ENCODE measurements at regions not wholly inside any gene's neighbourhood (a gene's known extent, or its start where the extent isn't known, plus 50 kb on each side); places are given as distances from the start of the nearest gene placed in this dataset.

GRCh38 chr9:87070336-87070735, 123.0 kb upstream of the GAS1 start:
- Histone ChIP-seq H3K4me1 (ENCODE audit: control insufficient read depth, insufficient read depth, low read length) (peaks cover 51% of the 10 kb centered on the region), H3K9me3 (replicated peaks; ENCODE audit: low read length) (no peaks in the 10 kb centered on the region), H3K27me3 (ENCODE audit: control insufficient read depth, insufficient read depth, low read length) (no peaks in the 10 kb centered on the region), H3K36me3 (ENCODE audit: insufficient read depth, low read length) (no peaks in the 10 kb centered on the region), H3K4me2 (ENCODE audit: low read length) (no peak overlapping the region), H3K4me3 (ENCODE audit: low read length) (no peak overlapping the region), H3K9ac (ENCODE audit: low read depth, low read length) (peak overlapping the region; percentile 40)

DNA sequence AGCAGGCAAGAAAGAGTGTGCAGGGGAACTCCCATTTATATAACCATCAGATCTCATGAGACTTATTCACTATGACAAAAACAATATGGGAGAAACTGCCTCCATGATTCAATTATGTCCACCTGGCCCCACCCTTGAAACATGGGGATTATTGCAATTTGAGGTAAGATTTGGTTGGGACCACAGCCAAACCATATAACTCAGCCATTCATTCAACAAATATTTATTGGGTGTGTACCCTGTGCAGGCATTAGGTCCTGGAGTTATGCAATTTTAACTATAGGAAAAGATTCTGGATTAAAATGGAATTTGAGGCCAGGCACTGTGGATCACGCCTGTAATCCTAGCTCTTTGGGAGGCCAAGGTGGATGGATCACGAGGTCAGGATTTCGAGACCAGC, 124.2 kb upstream of the GAS1 start:
- no peak overlapping the region for H3K4me3 ChIP-seq (ENCODE audit: low read length)
- H3K4me1 ChIP-seq (ENCODE audit: control insufficient read depth, insufficient read depth, low read length) = peaks cover 39% of the 10 kb centered on the region
- no peaks in the 10 kb centered on the region for H3K27me3 ChIP-seq (ENCODE audit: control insufficient read depth, insufficient read depth, low read length)
- H3K9ac ChIP-seq (ENCODE audit: low read depth, low read length) = no peak overlapping the region
- H3K36me3 ChIP-seq (ENCODE audit: insufficient read depth, low read length) = no peaks in the 10 kb centered on the region
- no peaks in the 10 kb centered on the region for H3K9me3 ChIP-seq (replicated peaks; ENCODE audit: low read length)
- H3K4me2 ChIP-seq (ENCODE audit: low read length) = no peak overlapping the region

DNA sequence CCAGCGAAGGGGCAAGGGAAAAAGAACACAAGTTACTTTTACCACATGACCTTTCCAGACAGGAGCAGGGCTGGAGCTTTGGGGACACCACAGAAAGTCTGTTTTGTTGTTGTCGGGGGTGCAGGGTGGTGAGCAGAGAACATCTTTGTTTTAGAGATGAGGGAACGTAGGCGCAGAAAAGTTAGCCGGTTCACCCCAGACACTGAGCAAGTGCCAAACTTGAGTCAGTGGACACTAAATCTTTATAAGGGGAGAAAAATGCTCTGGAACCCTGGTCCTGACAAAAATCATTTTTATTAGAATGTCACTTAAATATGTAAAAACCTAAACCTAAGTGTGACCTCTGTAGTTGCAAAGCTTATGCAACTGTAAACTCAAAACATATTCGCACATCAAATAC, 126.4 kb upstream of the GAS1 start:
- H3K9me3 ChIP-seq (replicated peaks; ENCODE audit: low read length) = no peaks in the 10 kb centered on the region
- H3K4me3 ChIP-seq (ENCODE audit: low read length) = no peak overlapping the region
- no peak overlapping the region for H3K4me2 ChIP-seq (ENCODE audit: low read length)
- H3K4me1 ChIP-seq (ENCODE audit: control insufficient read depth, insufficient read depth, low read length) = peaks cover 23% of the 10 kb centered on the region
- no peaks in the 10 kb centered on the region for H3K27me3 ChIP-seq (ENCODE audit: control insufficient read depth, insufficient read depth, low read length)
- H3K36me3 ChIP-seq (ENCODE audit: insufficient read depth, low read length) = no peaks in the 10 kb centered on the region
- no peak overlapping the region for H3K9ac ChIP-seq (ENCODE audit: low read depth, low read length)

DNA sequence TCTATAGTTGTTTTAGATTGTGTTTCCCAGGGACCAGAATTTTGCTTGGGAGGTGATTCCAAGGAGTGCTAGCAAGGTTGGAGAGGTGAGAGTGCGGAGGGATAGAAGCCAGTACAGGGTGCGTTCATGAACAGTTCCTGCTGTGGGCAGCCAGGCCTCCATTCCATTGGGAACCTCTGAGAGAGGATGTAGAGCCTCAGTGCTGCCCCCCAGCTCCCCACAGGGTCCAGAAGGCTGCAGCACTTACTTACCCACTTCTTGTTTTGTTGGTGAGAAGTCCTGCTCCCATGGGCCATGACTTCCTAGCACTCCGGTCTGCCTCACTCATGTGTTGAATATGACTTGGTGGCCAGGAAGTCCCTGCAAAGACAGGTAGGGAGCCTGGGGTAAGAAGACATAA, 128.2 kb upstream of the GAS1 start:
- no peak overlapping the region for H3K9ac ChIP-seq (ENCODE audit: low read depth, low read length)
- H3K36me3 ChIP-seq (ENCODE audit: insufficient read depth, low read length) = no peaks in the 10 kb centered on the region
- H3K9me3 ChIP-seq (replicated peaks; ENCODE audit: low read length) = no peaks in the 10 kb centered on the region
- peaks cover 7% of the 10 kb centered on the region for H3K4me1 ChIP-seq (ENCODE audit: control insufficient read depth, insufficient read depth, low read length)
- no peak overlapping the region for H3K4me2 ChIP-seq (ENCODE audit: low read length)
- H3K4me3 ChIP-seq (ENCODE audit: low read length) = no peak overlapping the region
- no peaks in the 10 kb centered on the region for H3K27me3 ChIP-seq (ENCODE audit: control insufficient read depth, insufficient read depth, low read length)

- no peak overlapping the region for H3K9ac ChIP-seq (ENCODE audit: low read depth, low read length)
- H3K4me3 ChIP-seq (ENCODE audit: low read length) = no peak overlapping the region
- H3K9me3 ChIP-seq (replicated peaks; ENCODE audit: low read length) = no peaks in the 10 kb centered on the region
- H3K4me1 ChIP-seq (ENCODE audit: control insufficient read depth, insufficient read depth, low read length) = peaks cover 11% of the 10 kb centered on the region
- H3K4me2 ChIP-seq (ENCODE audit: low read length) = no peak overlapping the region
- no peaks in the 10 kb centered on the region for H3K27me3 ChIP-seq (ENCODE audit: control insufficient read depth, insufficient read depth, low read length)
- H3K36me3 ChIP-seq (ENCODE audit: insufficient read depth, low read length) = no peaks in the 10 kb centered on the region
Measured at GRCh38 chr9:87076825-87077224, 129.5 kb upstream of the GAS1 start.

DNA sequence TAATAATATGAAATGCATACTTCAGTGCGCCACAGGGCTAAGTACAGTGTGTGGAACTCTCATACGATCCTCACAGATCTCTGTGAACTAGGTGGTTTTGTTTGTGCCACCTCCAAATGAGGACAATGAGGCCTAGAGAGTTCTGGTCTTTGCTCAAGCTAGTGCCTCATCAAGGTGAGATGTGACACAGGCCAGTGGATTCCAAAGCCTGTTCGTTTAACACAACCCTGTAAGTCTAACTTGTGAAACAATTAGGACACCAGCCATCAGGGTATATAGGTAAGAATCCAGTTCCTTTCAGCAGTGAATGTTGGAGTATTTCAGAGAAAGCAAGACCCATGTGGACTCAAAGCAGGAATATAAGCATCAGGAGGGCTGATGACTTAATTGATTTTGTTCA, 130.7 kb upstream of the GAS1 start:
- no peaks in the 10 kb centered on the region for H3K27me3 ChIP-seq (ENCODE audit: control insufficient read depth, insufficient read depth, low read length)
- H3K4me3 ChIP-seq (ENCODE audit: low read length) = no peak overlapping the region
- peaks cover 11% of the 10 kb centered on the region for H3K4me1 ChIP-seq (ENCODE audit: control insufficient read depth, insufficient read depth, low read length)
- no peak overlapping the region for H3K9ac ChIP-seq (ENCODE audit: low read depth, low read length)
- no peaks in the 10 kb centered on the region for H3K36me3 ChIP-seq (ENCODE audit: insufficient read depth, low read length)
- H3K4me2 ChIP-seq (ENCODE audit: low read length) = no peak overlapping the region
- no peaks in the 10 kb centered on the region for H3K9me3 ChIP-seq (replicated peaks; ENCODE audit: low read length)

- no peaks in the 10 kb centered on the region for H3K27me3 ChIP-seq (ENCODE audit: control insufficient read depth, insufficient read depth, low read length)
- peaks cover 11% of the 10 kb centered on the region for H3K4me1 ChIP-seq (ENCODE audit: control insufficient read depth, insufficient read depth, low read length)
- H3K9me3 ChIP-seq (replicated peaks; ENCODE audit: low read length) = no peaks in the 10 kb centered on the region
- no peak overlapping the region for H3K4me2 ChIP-seq (ENCODE audit: low read length)
- no peak overlapping the region for H3K4me3 ChIP-seq (ENCODE audit: low read length)
- no peaks in the 10 kb centered on the region for H3K36me3 ChIP-seq (ENCODE audit: insufficient read depth, low read length)
- no peak overlapping the region for H3K9ac ChIP-seq (ENCODE audit: low read depth, low read length)
Measured at GRCh38 chr9:87080512-87081264, 133.4 kb upstream of the GAS1 start.

- Histone ChIP-seq H3K4me1 (ENCODE audit: control insufficient read depth, insufficient read depth, low read length) (peaks cover 11% of the 10 kb centered on the region), H3K4me2 (ENCODE audit: low read length) (no peak overlapping the region), H3K9ac (ENCODE audit: low read depth, low read length) (no peak overlapping the region), H3K36me3 (ENCODE audit: insufficient read depth, low read length) (no peaks in the 10 kb centered on the region), H3K4me3 (ENCODE audit: low read length) (no peak overlapping the region), H3K9me3 (replicated peaks; ENCODE audit: low read length) (no peaks in the 10 kb centered on the region), H3K27me3 (ENCODE audit: control insufficient read depth, insufficient read depth, low read length) (no peaks in the 10 kb centered on the region)
Measured at GRCh38 chr9:87081503-87081902, 134.2 kb upstream of the GAS1 start.

- Histone ChIP-seq H3K4me1 (ENCODE audit: control insufficient read depth, insufficient read depth, low read length) (peaks cover 8% of the 10 kb centered on the region), H3K27me3 (ENCODE audit: control insufficient read depth, insufficient read depth, low read length) (no peaks in the 10 kb centered on the region), H3K9ac (ENCODE audit: low read depth, low read length) (no peak overlapping the region), H3K4me2 (ENCODE audit: low read length) (no peak overlapping the region), H3K9me3 (replicated peaks; ENCODE audit: low read length) (no peaks in the 10 kb centered on the region), H3K4me3 (ENCODE audit: low read length) (no peak overlapping the region), H3K36me3 (ENCODE audit: insufficient read depth, low read length) (no peaks in the 10 kb centered on the region)
Measured at GRCh38 chr9:87083986-87084385, 136.7 kb upstream of the GAS1 start.

DNA sequence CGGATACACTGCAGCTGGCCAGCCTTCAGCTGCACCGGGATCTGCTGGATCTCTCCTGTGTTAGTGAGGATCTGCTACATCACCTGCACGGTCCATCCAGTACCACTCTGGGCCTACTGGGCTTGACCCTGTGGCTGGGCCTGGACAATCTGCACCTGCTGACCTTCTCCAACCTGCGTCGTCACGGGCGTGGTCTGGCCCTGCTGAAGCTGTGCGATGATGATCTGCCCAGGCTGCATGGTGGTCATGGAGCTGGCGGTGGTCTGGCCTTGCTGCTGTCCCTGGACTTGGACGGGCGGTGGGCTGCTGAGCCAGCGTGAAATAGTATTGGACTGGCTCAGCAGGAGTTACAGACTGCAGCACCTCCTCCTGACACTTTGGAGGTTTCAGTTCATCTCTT, 137.1 kb upstream of the GAS1 start:
- Histone ChIP-seq H3K4me3 (ENCODE audit: low read length) (no peak overlapping the region), H3K9me3 (replicated peaks; ENCODE audit: low read length) (no peaks in the 10 kb centered on the region), H3K9ac (ENCODE audit: low read depth, low read length) (no peak overlapping the region), H3K4me2 (ENCODE audit: low read length) (no peak overlapping the region), H3K4me1 (ENCODE audit: control insufficient read depth, insufficient read depth, low read length) (peaks cover 8% of the 10 kb centered on the region), H3K36me3 (ENCODE audit: insufficient read depth, low read length) (no peaks in the 10 kb centered on the region), H3K27me3 (ENCODE audit: control insufficient read depth, insufficient read depth, low read length) (no peaks in the 10 kb centered on the region)

- no peaks in the 10 kb centered on the region for H3K36me3 ChIP-seq (ENCODE audit: insufficient read depth, low read length)
- H3K27me3 ChIP-seq (ENCODE audit: control insufficient read depth, insufficient read depth, low read length) = no peaks in the 10 kb centered on the region
- H3K9me3 ChIP-seq (replicated peaks; ENCODE audit: low read length) = no peaks in the 10 kb centered on the region
- peaks cover 8% of the 10 kb centered on the region for H3K4me1 ChIP-seq (ENCODE audit: control insufficient read depth, insufficient read depth, low read length)
- H3K9ac ChIP-seq (ENCODE audit: low read depth, low read length) = no peak overlapping the region
- no peak overlapping the region for H3K4me2 ChIP-seq (ENCODE audit: low read length)
- H3K4me3 ChIP-seq (ENCODE audit: low read length) = no peak overlapping the region
Measured at GRCh38 chr9:87085073-87085472, 137.8 kb upstream of the GAS1 start.

DNA sequence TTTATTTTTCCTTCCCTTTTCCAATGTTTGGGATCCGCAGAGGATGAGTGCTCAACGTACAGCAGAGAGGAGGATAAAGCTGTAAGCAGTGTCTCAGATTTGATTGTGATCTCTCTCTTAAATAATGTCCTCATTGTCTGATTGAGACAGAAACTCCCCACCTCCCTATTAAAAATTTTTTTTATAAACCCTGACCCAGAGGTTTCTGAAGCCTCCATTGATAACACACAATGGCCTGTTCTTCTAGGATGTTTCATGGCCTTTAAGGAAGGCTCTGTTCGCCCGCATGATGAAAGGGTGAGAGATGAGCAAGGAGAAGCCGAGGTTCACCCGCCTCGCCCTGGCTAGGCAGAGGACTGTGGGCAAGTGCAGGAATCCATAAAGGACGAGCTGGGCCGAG, 138.2 kb upstream of the GAS1 start:
- peaks cover 8% of the 10 kb centered on the region for H3K4me1 ChIP-seq (ENCODE audit: control insufficient read depth, insufficient read depth, low read length)
- no peaks in the 10 kb centered on the region for H3K36me3 ChIP-seq (ENCODE audit: insufficient read depth, low read length)
- H3K9me3 ChIP-seq (replicated peaks; ENCODE audit: low read length) = no peaks in the 10 kb centered on the region
- H3K4me2 ChIP-seq (ENCODE audit: low read length) = no peak overlapping the region
- H3K4me3 ChIP-seq (ENCODE audit: low read length) = no peak overlapping the region
- H3K27me3 ChIP-seq (ENCODE audit: control insufficient read depth, insufficient read depth, low read length) = no peaks in the 10 kb centered on the region
- no peak overlapping the region for H3K9ac ChIP-seq (ENCODE audit: low read depth, low read length)

All from skeletal muscle satellite cell (primary cell).